HL-60 (cell line): ENCODE measurements at regions not wholly inside any gene's neighbourhood (a gene's known extent, or its start where the extent isn't known, plus 50 kb on each side); places are given as distances from the start of the nearest gene placed in this dataset.

Source experiments
- CTCF ChIP-seq: IDR thresholded peaks from one replicate; pipeline ENCODE4 v1.5.1; 2011; ENCODE audit warnings: low read length, control low read depth, inconsistent platforms; ENCODE audit not compliant: insufficient read depth
- POLR2AphosphoS5 ChIP-seq: IDR thresholded peaks from 2 replicates; pipeline ENCODE4 v1.6.1; 2012; ENCODE audit warnings: low read depth
- TF ChIP-seq, protein P1 (sequence below): IDR thresholded peaks from 2 replicates; pipeline ENCODE4 v1.6.1; 2012; ENCODE audit warnings: low read depth; ENCODE audit not compliant: insufficient replicate concordance

DNA sequence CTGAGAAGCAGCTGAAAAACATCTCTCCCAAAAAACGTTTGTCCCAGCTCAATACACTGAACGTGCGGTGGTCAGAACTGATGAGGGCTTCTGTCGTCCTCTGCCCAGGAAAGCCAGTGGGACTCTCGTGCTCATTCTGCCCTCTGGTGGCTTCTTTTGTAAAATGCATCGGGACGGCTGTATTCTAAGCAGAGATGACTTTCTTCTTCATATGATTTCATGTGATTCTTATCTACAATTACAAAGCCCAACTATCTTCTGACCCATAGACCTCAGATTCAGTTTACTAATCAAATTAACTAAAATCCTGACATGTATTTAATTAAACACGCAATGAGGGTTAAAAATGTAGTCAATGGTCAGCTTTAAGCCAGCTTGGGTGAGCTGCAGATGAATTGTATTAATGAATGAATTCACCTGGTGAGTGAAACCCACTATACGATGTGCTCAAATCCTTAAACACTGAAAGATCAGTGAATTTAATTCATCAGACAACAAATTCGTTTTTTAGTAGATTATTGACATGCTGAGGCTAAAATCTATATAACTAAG, 117.6 kb upstream of the FAM204A start:
- TF ChIP-seq CTCF = peak; percentile 74
- TF ChIP-seq POLR2AphosphoS5 = no peak
- TF ChIP-seq, protein P1, sequence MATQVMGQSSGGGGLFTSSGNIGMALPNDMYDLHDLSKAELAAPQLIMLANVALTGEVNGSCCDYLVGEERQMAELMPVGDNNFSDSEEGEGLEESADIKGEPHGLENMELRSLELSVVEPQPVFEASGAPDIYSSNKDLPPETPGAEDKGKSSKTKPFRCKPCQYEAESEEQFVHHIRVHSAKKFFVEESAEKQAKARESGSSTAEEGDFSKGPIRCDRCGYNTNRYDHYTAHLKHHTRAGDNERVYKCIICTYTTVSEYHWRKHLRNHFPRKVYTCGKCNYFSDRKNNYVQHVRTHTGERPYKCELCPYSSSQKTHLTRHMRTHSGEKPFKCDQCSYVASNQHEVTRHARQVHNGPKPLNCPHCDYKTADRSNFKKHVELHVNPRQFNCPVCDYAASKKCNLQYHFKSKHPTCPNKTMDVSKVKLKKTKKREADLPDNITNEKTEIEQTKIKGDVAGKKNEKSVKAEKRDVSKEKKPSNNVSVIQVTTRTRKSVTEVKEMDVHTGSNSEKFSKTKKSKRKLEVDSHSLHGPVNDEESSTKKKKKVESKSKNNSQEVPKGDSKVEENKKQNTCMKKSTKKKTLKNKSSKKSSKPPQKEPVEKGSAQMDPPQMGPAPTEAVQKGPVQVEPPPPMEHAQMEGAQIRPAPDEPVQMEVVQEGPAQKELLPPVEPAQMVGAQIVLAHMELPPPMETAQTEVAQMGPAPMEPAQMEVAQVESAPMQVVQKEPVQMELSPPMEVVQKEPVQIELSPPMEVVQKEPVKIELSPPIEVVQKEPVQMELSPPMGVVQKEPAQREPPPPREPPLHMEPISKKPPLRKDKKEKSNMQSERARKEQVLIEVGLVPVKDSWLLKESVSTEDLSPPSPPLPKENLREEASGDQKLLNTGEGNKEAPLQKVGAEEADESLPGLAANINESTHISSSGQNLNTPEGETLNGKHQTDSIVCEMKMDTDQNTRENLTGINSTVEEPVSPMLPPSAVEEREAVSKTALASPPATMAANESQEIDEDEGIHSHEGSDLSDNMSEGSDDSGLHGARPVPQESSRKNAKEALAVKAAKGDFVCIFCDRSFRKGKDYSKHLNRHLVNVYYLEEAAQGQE = no peak
